B cell (primary cell): ENCODE measurements at regions not wholly inside any gene's neighbourhood (a gene's known extent, or its start where the extent isn't known, plus 50 kb on each side); places are given as distances from the start of the nearest gene placed in this dataset.

Experiments used
- CTCF ChIP-seq: fragments of 200-600 bp; IDR thresholded peaks from one replicate; pipeline ENCODE4 v1.8.0; 2022; ENCODE audit warnings: antibody characterized with exemption, mild to moderate bottlenecking
- EZH2 ChIP-seq: IDR thresholded peaks from 2 replicates; pipeline ENCODE4 v1.6.1; 2012; ENCODE audit warnings: borderline replicate concordance, low read depth, mild to moderate bottlenecking, moderate library complexity, low read length; ENCODE audit not compliant: insufficient read depth, poor library complexity, severe bottlenecking

GRCh38 chr19:28667348-28667977, 545.5 kb downstream of the UQCRFS1 start:
- TF ChIP-seq CTCF (no peak), EZH2 (no peak)
